Uterus (tissue), 3 donors: ENCODE measurements at regions not wholly inside any gene's neighbourhood (a gene's known extent, or its start where the extent isn't known, plus 50 kb on each side); places are given as distances from the start of the nearest gene placed in this dataset.

Experiments used
- DNase-seq, 2 donors: peaks; one replicate each; pipeline ENCODE4 v3.0.0-alpha.2; 2019 to 2020
- H3K27ac ChIP-seq, 2 donors: fragments of 200-600 bp; sonication (generic); 1 replicate in 1 of 2; 2 replicates in 1 of 2; pipeline ENCODE4 v1.5.1; 2016 to 2018
- H3K27me3 ChIP-seq, 2 donors: fragments of 200-600 bp; sonication (generic); one replicate each; pipeline ENCODE4 v1.5.1; 2018 to 2019; ENCODE audit warnings: control low read depth in 1 of 2
- H3K36me3 ChIP-seq, 2 donors: fragments of 200-600 bp; sonication (generic); one replicate each; pipeline ENCODE4 v1.5.1; 2019; ENCODE audit warnings: control low read depth in 1 of 2
- H3K4me1 ChIP-seq, 2 donors: fragments of 200-600 bp; sonication (generic); one replicate each; pipeline ENCODE4 v1.5.1; 2018 to 2019; ENCODE audit warnings: control low read depth in 1 of 2
- H3K4me3 ChIP-seq, 2 donors: fragments of 200-600 bp; sonication (generic); 1 replicate in 1 of 2; 2 replicates in 1 of 2; pipeline ENCODE4 v1.5.1; 2018 to 2019; ENCODE audit warnings: mild to moderate bottlenecking in 1 of 2
- H3K9me3 ChIP-seq, 2 donors: fragments of 200-600 bp; sonication (generic); one replicate each; pipeline ENCODE4 v1.5.1; 2019; ENCODE audit warnings: control low read depth in 1 of 2
- POLR2A ChIP-seq, 2 donors: fragments of 450-650 bp; IDR thresholded peaks; one replicate each; pipeline ENCODE4 v1.6.1; 2016; ENCODE audit warnings: antibody characterized with exemption in 2 of 2, mild to moderate bottlenecking in 1 of 2, moderate library complexity in 1 of 2
- intact Hi-C: fragments of 100-400 bp; cut with DNase I; formaldehyde crosslinking; loops from one replicate; pipeline ENCODE4 v1.15.1; 2023; ENCODE audit warnings: low total_unique reads
- TF ChIP-seq, protein P1 (sequence below), 4 experiments: fragments of 200-600 bp in 2 of 4; fragments of 450-650 bp in 2 of 4; sonication (generic) in 2 of 4; IDR thresholded peaks; one replicate each; pipeline ENCODE4 v1.5.1; 2016 to 2019; ENCODE audit warnings: antibody characterized with exemption in 4 of 4, mild to moderate bottlenecking in 2 of 4, moderate library complexity in 1 of 4
- donor health status: DM: yes; HTN: yes; CAD: no.

- H3K9me3 ChIP-seq: no peaks in the 10 kb centered on the region
- intact Hi-C loops: no loop called here
- TF ChIP-seq, protein P1, sequence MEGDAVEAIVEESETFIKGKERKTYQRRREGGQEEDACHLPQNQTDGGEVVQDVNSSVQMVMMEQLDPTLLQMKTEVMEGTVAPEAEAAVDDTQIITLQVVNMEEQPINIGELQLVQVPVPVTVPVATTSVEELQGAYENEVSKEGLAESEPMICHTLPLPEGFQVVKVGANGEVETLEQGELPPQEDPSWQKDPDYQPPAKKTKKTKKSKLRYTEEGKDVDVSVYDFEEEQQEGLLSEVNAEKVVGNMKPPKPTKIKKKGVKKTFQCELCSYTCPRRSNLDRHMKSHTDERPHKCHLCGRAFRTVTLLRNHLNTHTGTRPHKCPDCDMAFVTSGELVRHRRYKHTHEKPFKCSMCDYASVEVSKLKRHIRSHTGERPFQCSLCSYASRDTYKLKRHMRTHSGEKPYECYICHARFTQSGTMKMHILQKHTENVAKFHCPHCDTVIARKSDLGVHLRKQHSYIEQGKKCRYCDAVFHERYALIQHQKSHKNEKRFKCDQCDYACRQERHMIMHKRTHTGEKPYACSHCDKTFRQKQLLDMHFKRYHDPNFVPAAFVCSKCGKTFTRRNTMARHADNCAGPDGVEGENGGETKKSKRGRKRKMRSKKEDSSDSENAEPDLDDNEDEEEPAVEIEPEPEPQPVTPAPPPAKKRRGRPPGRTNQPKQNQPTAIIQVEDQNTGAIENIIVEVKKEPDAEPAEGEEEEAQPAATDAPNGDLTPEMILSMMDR (IDR thresholded peaks at IDR 0.05): no peak
- TF ChIP-seq POLR2A (IDR thresholded peaks at IDR 0.05): no peak
- peaks cover 28 to 59% of the 10 kb centered on the region in 2 donors for H3K27me3 ChIP-seq
- H3K27ac ChIP-seq: no peak overlapping the region
- no peak for DNase-seq
- no peaks in the 10 kb centered on the region for H3K36me3 ChIP-seq
- H3K4me3 ChIP-seq: no peak overlapping the region
- H3K4me1 ChIP-seq: peaks cover 0 to 30% of the 10 kb centered on the region in 2 donors
Observed at GRCh38 chr7:155371331-155371883, 73.7 kb downstream of the INSIG1 start.

DNA sequence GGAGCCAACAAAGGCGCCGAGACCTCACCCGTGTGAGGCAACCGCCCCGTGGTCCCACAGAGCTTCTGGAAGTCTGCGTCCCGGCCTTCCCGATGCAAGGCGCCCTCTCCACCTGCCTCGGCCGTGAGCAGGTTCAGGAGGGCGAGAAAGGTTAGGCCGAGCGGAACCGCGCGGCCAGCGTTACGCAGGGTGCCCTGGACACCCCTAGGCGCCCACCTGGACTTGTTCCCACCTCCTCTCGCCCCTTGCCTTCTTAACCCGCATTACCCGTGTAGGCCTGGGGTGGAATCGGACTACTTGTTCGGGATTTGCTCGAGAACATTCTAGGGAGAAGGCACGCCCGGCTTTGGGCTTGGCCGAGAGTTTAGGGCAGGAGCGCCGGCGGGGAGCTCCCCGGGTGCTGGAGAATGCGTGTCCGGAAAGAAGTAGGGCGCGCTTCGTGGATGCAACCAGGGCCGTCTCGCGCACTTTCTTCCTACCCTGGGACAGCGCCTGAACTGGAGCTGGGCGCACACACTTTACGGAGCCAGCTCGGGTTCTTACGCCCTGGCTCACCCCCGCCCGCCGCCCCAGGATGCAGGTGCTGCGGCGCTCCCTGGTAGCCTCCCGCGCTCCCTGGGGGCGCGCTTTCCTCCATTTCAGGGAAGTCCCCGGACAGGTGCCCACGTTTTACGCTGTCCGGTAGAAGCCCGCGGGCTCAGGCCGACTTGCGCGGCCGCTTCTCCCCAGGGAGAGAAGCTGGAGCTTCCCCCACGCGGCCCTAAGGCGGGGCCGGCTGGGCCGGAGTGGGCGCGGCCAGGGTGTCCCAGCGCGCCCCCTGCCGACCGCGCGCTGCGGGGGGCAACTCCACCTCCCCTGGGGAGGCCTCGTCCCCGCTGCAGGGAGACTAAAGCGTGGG lies 74.5 kb downstream of the INSIG1 start:
- intact Hi-C loops: no loop called here
- H3K4me1 ChIP-seq: peaks cover 0 to 30% of the 10 kb centered on the region in 2 donors
- H3K27ac ChIP-seq: no peak overlapping the region
- no peaks in the 10 kb centered on the region for H3K36me3 ChIP-seq
- DNase-seq: no peak
- TF ChIP-seq, protein P1 (IDR thresholded peaks at IDR 0.05): no peak
- no peak for TF ChIP-seq POLR2A (IDR thresholded peaks at IDR 0.05)
- H3K9me3 ChIP-seq: no peaks in the 10 kb centered on the region
- H3K27me3 ChIP-seq: peaks cover 28 to 67% of the 10 kb centered on the region in 2 donors
- no peak overlapping the region for H3K4me3 ChIP-seq

DNA sequence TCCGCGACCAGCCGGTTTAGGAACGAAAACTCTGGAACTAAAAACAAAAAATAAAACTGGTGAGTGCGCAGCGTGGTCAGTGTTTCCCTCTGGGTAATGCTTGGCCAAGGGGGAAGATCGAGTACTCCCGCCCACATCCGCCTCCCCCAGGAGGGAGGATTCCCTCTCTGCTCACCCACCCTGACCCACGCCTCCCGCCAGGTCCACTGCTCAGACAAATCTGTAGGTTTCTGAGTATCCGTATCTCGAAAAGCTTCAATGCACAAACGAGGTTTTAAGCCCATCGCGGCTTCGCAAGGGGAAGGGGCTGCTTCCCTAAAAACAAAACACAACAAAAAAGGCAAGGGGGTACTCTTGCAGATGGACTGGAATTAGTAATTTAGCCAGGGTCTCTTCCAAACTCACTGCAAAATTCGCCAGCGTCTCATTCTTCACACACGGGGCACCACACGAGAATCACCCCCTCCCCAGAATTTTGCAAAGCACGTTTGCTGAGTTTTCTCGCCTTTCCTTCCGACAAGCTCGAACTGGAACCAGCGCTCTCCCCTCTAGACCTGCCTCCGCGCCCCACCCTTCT lies 75.2 kb downstream of the INSIG1 start:
- no peaks in the 10 kb centered on the region for H3K36me3 ChIP-seq
- TF ChIP-seq, protein P1 (IDR thresholded peaks at IDR 0.05): no peak
- TF ChIP-seq POLR2A (IDR thresholded peaks at IDR 0.05): no peak
- peaks cover 0 to 35% of the 10 kb centered on the region in 2 donors for H3K4me1 ChIP-seq
- peaks cover 28 to 70% of the 10 kb centered on the region in 2 donors for H3K27me3 ChIP-seq
- H3K4me3 ChIP-seq: peak overlapping the region in 1 of 2 donors; percentile 15
- no peak overlapping the region for H3K27ac ChIP-seq
- intact Hi-C loops: no loop called here
- DNase-seq: no peak
- H3K9me3 ChIP-seq: no peaks in the 10 kb centered on the region

GRCh38 chr7:155373359-155374273 lies 75.9 kb downstream of the INSIG1 start:
- Histone ChIP-seq H3K4me3 (peak overlapping the region in 1 of 2 donors; percentile 15), H3K27ac (no peak overlapping the region), H3K27me3 (peaks cover 28 to 76% of the 10 kb centered on the region in 2 donors), H3K9me3 (no peaks in the 10 kb centered on the region), H3K4me1 (peaks cover 0 to 36% of the 10 kb centered on the region in 2 donors), H3K36me3 (no peaks in the 10 kb centered on the region)
- intact Hi-C loops: no loop called here
- TF ChIP-seq, protein P1 (IDR thresholded peaks at IDR 0.05): no peak
- no peak for TF ChIP-seq POLR2A (IDR thresholded peaks at IDR 0.05)
- no peak for DNase-seq
